ENCODE measurements at regions not wholly inside any gene's neighbourhood (a gene's known extent, or its start where the extent isn't known, plus 50 kb on each side); places are given as distances from the start of the nearest gene placed in this dataset.
"Not testable (repeated sequence)": the region's sequence is repeated elsewhere in the genome, so short reads cannot be mapped to it uniquely, and the experiment has no call there.

DNA sequence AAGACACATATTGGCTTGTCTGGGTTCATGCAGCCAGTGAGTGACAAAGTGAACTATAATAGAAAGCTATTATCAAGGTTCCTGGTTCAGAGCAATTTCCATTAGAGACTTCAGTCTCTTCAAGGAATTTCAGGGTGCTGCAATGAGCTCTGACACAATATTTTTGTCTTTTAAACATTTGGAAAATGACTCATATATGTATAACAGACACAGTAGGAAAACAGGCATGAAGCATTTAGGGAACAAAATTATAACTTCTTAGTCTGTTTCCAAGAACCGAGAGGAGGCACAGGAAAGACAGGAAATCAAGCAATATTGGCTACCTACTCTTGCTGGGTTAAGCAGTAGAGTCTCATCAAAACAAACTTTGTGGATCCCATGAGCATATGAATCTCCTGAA lies 170.4 kb downstream of the PTPRC start:
- DNase-seq = peak; percentile 31 to 54

DNA sequence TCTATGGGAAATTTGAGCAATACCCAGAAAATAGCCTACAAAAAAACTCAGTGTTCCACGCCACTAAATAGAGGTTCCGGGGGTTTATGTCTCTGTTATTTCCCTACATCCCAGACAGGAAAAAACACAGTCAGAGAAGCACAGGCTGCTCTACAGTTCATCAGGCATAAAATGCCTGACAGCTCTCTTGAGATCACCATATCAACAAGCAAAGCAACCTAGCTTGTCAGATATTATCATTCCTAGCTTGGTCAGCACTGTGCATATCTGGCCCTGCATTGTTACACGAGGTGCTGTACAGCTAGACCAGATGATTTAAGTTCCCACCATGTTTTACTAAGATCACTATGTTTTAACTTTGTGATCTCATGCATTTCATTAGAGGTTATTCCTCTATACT lies 172.6 kb downstream of the PTPRC start:
- DNase-seq = no peak

DNA sequence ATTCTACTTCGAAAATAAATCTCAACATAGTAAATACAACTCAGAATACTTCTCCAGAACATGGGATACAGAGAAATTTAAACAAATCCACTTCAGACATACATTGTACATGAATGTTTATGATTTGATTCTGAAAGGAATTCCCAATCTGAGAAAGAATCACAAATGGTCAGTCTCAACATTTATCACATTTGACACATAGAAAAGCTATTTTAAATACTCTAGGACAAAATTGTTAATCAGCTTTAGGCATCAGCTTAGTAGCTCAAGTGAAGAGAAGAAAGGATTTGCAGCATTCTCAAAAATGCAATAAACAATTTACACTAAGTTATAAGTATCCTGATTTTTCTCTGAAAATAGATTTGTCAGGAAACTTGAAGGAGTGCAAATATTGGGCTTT lies 184.8 kb downstream of the PTPRC start:
- DNase-seq = no peak

DNA sequence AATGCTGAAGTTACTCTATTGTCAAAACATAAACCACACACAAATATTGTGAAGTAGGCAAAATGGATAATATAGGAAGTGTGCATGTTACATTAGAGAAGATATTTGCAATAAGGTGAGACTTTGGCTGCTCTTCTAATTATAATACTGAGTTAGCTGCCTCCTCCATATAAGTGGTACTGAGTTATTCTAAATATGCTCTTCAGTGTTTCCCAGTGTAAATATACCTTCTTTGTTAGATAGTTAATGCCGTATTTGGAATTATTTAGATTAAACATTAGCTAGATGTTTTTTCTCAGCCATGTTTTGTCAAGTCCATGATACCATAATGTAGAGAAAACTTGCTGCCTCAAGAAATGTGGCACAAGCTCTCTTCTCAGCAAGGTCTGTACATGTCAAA lies 186.4 kb downstream of the PTPRC start:
- no peak for DNase-seq

GRCh38 chr1:198829356-198829755 lies 190.5 kb downstream of the PTPRC start:
- no peak for DNase-seq

GRCh38 chr1:198829944-198830343 lies 191.1 kb downstream of the PTPRC start:
- no peak for DNase-seq

GRCh38 chr1:198830412-198830811 lies 191.6 kb downstream of the PTPRC start:
- no peak for DNase-seq

DNA sequence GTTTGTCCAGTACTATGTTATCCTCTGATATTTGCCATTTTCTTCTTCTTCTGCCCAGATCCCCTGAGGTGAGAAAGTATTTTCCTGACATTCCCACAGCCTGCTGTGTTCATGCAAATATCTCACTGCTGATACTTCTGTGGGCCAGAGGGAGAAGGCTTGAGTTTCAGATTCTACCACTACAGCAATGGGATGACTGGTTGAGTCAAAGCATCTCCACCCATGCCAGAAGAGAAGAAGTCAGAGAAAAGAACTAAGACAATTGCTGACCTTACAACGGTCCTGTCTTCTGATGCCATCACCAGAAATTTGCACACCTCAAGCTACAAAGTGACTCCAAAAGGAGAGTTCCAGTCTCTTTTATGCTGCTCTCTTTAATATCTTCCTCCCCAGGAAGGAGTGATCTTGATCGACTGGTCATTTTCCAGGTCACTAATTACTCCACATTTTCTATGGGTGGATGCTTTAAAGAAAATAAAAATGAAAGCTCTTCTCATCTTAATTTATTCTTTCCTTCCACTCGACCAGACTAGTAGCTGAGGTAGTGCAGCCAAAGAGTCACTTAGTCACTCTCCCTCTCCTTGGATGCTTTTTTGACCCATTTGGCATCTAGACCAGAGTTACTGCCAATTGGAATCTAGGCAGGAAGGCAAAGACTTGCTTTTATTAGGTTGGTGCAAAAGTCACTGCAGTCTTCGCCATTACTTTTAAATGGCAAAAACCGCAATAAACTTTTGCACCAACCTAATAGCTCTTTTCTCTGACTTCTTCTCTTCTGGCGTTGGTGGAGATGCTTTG lies 195.1 kb downstream of the PTPRC start:
- no peak for DNase-seq

DNA sequence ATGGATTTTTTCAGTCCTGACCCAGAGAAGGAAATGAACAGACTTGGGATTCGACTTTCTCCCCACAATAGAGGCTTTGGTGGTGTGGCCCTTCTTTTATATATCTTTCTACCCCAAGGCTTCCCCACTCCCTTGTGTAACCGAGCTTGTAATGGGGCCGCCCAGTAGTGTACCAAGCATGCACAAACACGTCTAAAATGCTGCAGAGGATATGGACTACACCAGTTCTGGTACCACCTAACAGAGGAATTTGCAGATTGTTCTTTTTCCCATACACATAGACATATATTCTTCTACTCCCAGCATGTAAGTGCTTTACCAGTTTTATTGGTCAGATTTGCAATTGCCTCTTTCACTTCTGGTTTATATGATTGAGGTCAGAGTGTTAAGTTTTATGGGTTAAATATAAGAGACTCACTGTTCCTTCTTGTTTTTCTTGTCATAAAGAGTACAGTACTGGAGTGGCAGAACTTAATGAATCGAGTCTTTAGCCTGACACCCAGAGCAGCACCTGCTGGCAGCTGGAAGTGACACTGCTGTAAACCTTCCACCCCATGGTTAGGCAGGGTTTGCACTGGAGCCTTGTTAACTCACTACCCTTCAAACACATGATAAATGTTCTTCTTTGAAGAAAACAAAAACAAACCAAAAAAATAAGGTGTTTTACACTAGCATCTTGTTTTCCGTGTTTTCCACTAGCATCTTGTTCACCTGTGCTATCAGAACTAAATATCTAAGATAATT lies 198.6 kb downstream of the PTPRC start:
- DNase-seq = no peak

GRCh38 chr1:198838022-198838342 lies 199.1 kb downstream of the PTPRC start:
- no peak for DNase-seq

DNA sequence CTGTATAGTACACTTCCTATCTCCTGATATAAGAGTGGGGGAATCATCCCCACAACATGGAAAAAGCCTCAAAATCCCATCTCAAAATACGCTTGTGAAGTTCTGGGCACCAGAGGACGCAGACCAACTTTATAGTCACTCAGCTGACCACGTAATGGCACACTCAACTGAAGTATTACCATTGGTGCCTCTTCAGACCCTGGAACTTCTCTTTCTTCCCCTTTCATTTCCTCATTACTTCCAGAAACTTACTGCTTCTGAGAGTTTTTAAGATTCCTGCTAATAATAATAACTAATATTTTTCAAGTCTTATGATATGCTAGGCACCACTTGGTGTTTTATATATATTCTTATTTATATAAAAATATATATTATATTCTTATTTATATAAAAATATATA lies 202.6 kb downstream of the PTPRC start:
- DNase-seq = peak in 1 of 2 donors; percentile 9

- DNase-seq = no peak
Measured at GRCh38 chr1:198842686-198843085, 203.8 kb downstream of the PTPRC start.

GRCh38 chr1:198845271-198845670 lies 206.4 kb downstream of the PTPRC start:
- no peak for DNase-seq

- DNase-seq = no peak
Measured at GRCh38 chr1:198845851-198846250, 207.0 kb downstream of the PTPRC start.

- DNase-seq = no peak
Measured at GRCh38 chr1:198846556-198846955, 207.7 kb downstream of the PTPRC start.

DNA sequence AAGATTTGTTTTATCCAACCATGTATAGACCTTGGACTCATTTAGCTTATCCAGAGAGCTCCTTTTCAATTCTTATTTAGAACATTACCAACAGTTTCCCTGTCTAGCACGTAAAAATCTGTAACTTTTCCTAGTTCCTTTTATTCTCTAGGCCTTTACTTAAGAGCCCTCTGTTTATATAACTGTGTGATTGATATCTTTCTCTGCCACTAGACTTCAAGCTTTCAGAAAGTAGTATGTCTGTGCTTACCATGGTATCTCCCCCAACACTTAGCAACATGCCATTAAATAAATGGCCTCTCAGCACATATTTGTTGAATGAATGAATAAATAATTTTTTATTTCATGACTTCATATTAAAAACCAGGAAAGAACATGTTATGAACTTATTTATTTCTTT lies 209.4 kb downstream of the PTPRC start:
- DNase-seq = no peak

- DNase-seq = no peak
Measured at GRCh38 chr1:198848649-198849048, 209.8 kb downstream of the PTPRC start.

GRCh38 chr1:198849093-198849492 lies 210.3 kb downstream of the PTPRC start:
- no peak for DNase-seq

DNA sequence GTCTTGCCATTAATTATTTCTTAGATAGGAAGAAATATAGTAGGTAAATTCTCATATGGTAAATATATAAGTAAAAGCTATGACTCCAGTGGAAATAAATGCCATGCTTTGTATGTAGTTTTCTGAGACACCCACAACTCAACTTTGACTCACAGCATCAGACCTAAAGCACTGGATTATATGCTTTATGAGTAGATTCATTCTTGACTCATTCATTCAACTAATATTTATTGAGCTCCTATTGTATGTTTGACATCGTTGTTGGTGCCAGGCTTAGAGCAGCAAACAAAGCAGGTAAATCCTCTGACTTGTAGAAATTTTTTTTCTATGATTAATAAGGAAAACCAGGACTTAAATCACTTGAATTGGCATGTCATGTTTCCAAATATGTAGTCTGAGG lies 211.4 kb downstream of the PTPRC start:
- no peak for DNase-seq

- DNase-seq = not testable (repeated sequence)
Measured at GRCh38 chr1:198850966-198851365, 212.1 kb downstream of the PTPRC start.

- DNase-seq = no peak
Measured at GRCh38 chr1:198856601-198857000, 217.8 kb downstream of the PTPRC start.

DNA sequence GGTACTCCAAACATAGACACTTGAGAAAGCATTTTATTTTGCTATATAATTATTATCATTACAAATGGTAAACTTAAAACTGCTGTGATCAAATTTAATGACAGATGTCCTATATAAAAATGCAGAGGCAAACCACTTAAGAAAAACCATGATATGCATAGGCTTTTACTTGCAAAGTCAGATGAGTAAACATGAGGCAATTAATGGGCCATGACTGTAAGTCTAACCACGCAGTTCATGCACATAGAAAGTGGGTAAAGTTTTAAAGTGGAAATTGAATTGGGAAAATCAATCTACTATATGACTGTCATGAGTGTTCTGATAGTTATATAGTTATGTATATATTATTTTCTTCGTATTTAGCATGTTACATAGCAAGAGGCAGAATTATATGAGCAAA lies 219.2 kb downstream of the PTPRC start:
- DNase-seq = no peak

GRCh38 chr1:198860371-198860770 lies 221.5 kb downstream of the PTPRC start:
- DNase-seq = no peak

DNA sequence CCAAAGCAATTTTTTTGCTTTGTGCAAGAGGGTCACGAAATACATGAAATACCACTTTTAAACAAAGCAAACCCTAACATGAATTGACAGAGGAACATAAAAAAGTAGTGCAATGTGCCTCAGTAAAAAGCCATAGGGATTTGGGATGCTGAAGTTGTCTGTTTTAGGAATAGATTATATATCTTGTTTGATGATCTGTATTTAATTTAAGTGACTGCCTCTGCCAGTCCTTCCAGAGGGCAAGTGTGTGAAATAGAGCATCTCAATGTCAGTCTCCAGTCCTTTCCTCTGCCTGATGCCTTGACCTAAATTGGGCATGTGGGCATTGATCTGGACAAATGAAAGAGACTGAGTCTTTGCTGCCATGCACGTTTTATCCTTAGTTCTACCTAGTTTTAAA lies 222.8 kb downstream of the PTPRC start:
- no peak for DNase-seq

- no peak for DNase-seq
Measured at GRCh38 chr1:198864695-198865094, 225.9 kb downstream of the PTPRC start.

All from inflammatory macrophage treated with lipopolysaccharide for 1 hour (primary cell).